DMS153 (cell line): ENCODE measurements at regions not wholly inside any gene's neighbourhood (a gene's known extent, or its start where the extent isn't known, plus 50 kb on each side); places are given as distances from the start of the nearest gene placed in this dataset.

ENCODE experiments used
- DNase-seq: peaks from one replicate; lab custom pipeline; 2025; lab: John Stamatoyannopoulos, UW

- DNase-seq: no peak
Measured at GRCh38 chr10:129219364-129219763, 247.7 kb upstream of the MGMT start.

- no peak for DNase-seq
Measured at GRCh38 chr10:129222436-129222835, 244.6 kb upstream of the MGMT start.

GRCh38 chr10:129223363-129223762 lies 243.7 kb upstream of the MGMT start:
- DNase-seq: no peak

- no peak for DNase-seq
Measured at GRCh38 chr10:129224065-129224464, 243.0 kb upstream of the MGMT start.

GRCh38 chr10:129231821-129232220 lies 235.2 kb upstream of the MGMT start:
- DNase-seq: no peak

GRCh38 chr10:129233351-129234148 lies 233.5 kb upstream of the MGMT start:
- DNase-seq: no peak

GRCh38 chr10:129236274-129236691 lies 230.8 kb upstream of the MGMT start:
- DNase-seq: no peak

- DNase-seq: no peak
Measured at GRCh38 chr10:129241461-129241860, 225.6 kb upstream of the MGMT start.

GRCh38 chr10:129244298-129244697 lies 222.7 kb upstream of the MGMT start:
- no peak for DNase-seq

GRCh38 chr10:129244757-129245156 lies 222.3 kb upstream of the MGMT start:
- no peak for DNase-seq

GRCh38 chr10:129253161-129253864 lies 213.7 kb upstream of the MGMT start:
- DNase-seq: no peak

GRCh38 chr10:129253865-129254179 lies 213.2 kb upstream of the MGMT start:
- DNase-seq: no peak

- no peak for DNase-seq
Measured at GRCh38 chr10:129258283-129258923, 208.6 kb upstream of the MGMT start.

GRCh38 chr10:129259128-129259815 lies 207.8 kb upstream of the MGMT start:
- DNase-seq: no peak

GRCh38 chr10:129272176-129272575 lies 194.9 kb upstream of the MGMT start:
- DNase-seq: no peak

GRCh38 chr10:129272866-129273650 lies 194.0 kb upstream of the MGMT start:
- no peak for DNase-seq

GRCh38 chr10:129273860-129274259 lies 193.2 kb upstream of the MGMT start:
- no peak for DNase-seq

GRCh38 chr10:129274748-129275474 lies 192.1 kb upstream of the MGMT start:
- no peak for DNase-seq

GRCh38 chr10:129275886-129276285 lies 191.2 kb upstream of the MGMT start:
- DNase-seq: no peak

- DNase-seq: no peak
Measured at GRCh38 chr10:129277084-129277483, 190.0 kb upstream of the MGMT start.

- DNase-seq: no peak
Measured at GRCh38 chr10:129277841-129278240, 189.2 kb upstream of the MGMT start.
